DOHH2 (cell line): ENCODE measurements at regions not wholly inside any gene's neighbourhood (a gene's known extent, or its start where the extent isn't known, plus 50 kb on each side); places are given as distances from the start of the nearest gene placed in this dataset.

Experiments
- H3F3A ChIP-seq: fragments of 200-600 bp; sonication (generic), shearing (Covaris generic); 2 replicates; pipeline ENCODE4 v1.6.0; 2016; ENCODE audit warnings: antibody characterized with exemption, mild to moderate bottlenecking; ENCODE audit not compliant: control insufficient read depth, insufficient read depth
- H3K27ac ChIP-seq: fragments of 200-600 bp; sonication (generic); 2 replicates; pipeline ENCODE4 v1.5.1; 2014; ENCODE audit warnings: low read depth, mild to moderate bottlenecking, low read length, moderate library complexity
- H3K27me3 ChIP-seq: fragments of 200-600 bp; sonication (generic); 2 replicates; pipeline ENCODE4 v1.6.1; 2014; ENCODE audit warnings: mild to moderate bottlenecking, low read length, mixed read lengths; ENCODE audit not compliant: control insufficient read depth
- H3K36me3 ChIP-seq: fragments of 200-600 bp; sonication (generic); 2 replicates; pipeline ENCODE4 v1.6.1; 2014; ENCODE audit warnings: mild to moderate bottlenecking, low read length, moderate library complexity, mixed read lengths; ENCODE audit not compliant: control insufficient read depth
- H3K4me1 ChIP-seq: fragments of 200-600 bp; sonication (generic); 2 replicates; pipeline ENCODE4 v1.6.1; 2014; ENCODE audit warnings: mild to moderate bottlenecking, low read length, mixed read lengths; ENCODE audit not compliant: control insufficient read depth
- H3K4me2 ChIP-seq: fragments of 200-600 bp; sonication (generic); 2 replicates; pipeline ENCODE4 v1.6.0; 2014; ENCODE audit warnings: mild to moderate bottlenecking, low read length, moderate library complexity
- H3K4me3 ChIP-seq: fragments of 200-600 bp; sonication (generic); 2 replicates; pipeline ENCODE4 v1.5.1; 2014; ENCODE audit warnings: mild to moderate bottlenecking, low read length, mixed read lengths
- H3K79me2 ChIP-seq: fragments of 200-600 bp; sonication (generic); 2 replicates; pipeline ENCODE4 v1.6.1; 2014; ENCODE audit warnings: mild to moderate bottlenecking, low read length, mixed read lengths; ENCODE audit not compliant: control insufficient read depth
- H3K9me2 ChIP-seq: fragments of 200-600 bp; sonication (generic); replicated peaks from 2 replicates; pipeline ENCODE4 v1.6.1; 2014; ENCODE audit warnings: mild to moderate bottlenecking, low read length, mixed read lengths; ENCODE audit not compliant: control insufficient read depth
- H3K9me3 ChIP-seq: fragments of 200-600 bp; sonication (generic); 2 replicates; pipeline ENCODE4 v1.6.1; 2014; ENCODE audit warnings: antibody characterized with exemption, low read length, mixed read lengths; ENCODE audit not compliant: control insufficient read depth, insufficient read depth
- H4K20me1 ChIP-seq: fragments of 200-600 bp; sonication (generic); 2 replicates; pipeline ENCODE4 v1.6.0; 2014; ENCODE audit warnings: low read depth, mild to moderate bottlenecking, antibody characterized with exemption, low read length, moderate library complexity; ENCODE audit not compliant: control insufficient read depth, insufficient read depth
- CTCF ChIP-seq: fragments of 200-600 bp; sonication (generic); IDR thresholded peaks from one replicate; pipeline ENCODE4 v1.5.1; 2014; ENCODE audit warnings: antibody characterized with exemption, mild to moderate bottlenecking, low read depth, low read length; ENCODE audit not compliant: poor library complexity, severe bottlenecking
- EZH2phosphoT487 ChIP-seq: fragments of 200-600 bp; sonication (generic); IDR thresholded peaks from 2 replicates; pipeline ENCODE4 v1.6.1; 2017; ENCODE audit warnings: borderline replicate concordance, mild to moderate bottlenecking, antibody characterized with exemption, low read length, moderate library complexity, mixed read lengths

- Histone ChIP-seq H3K9me3 (no peaks in the 10 kb centered on the region), H3K36me3 (no peaks in the 10 kb centered on the region), H4K20me1 (no peaks in the 10 kb centered on the region), H3K4me2 (no peak overlapping the region), H3F3A (no peaks in the 10 kb centered on the region), H3K9me2 (no peaks in the 10 kb centered on the region), H3K4me1 (peaks cover 8% of the 10 kb centered on the region), H3K27me3 (no peaks in the 10 kb centered on the region; the same call in 1 of the 2 replicates), H3K79me2 (no peaks in the 10 kb centered on the region), H3K4me3 (no peak overlapping the region), H3K27ac (no peak overlapping the region)
- no peak for TF ChIP-seq EZH2phosphoT487
- no peak for TF ChIP-seq CTCF
Measured at GRCh38 chr14:71856199-71856919, 75.9 kb upstream of the RGS6 start.

GRCh38 chr14:71863049-71863448, 69.2 kb upstream of the RGS6 start:
- Histone ChIP-seq H3K27me3 (no peaks in the 10 kb centered on the region; the same call in 1 of the 2 replicates), H3K9me2 (no peaks in the 10 kb centered on the region), H3K4me3 (no peak overlapping the region), H3K4me1 (no peaks in the 10 kb centered on the region), H3K27ac (no peak overlapping the region), H4K20me1 (no peaks in the 10 kb centered on the region), H3F3A (no peaks in the 10 kb centered on the region), H3K9me3 (no peaks in the 10 kb centered on the region), H3K36me3 (no peaks in the 10 kb centered on the region), H3K4me2 (no peak overlapping the region), H3K79me2 (no peaks in the 10 kb centered on the region)
- TF ChIP-seq CTCF = peak; percentile 12
- TF ChIP-seq EZH2phosphoT487 = no peak

- Histone ChIP-seq H3K27me3 (no peaks in the 10 kb centered on the region), H3K4me1 (no peaks in the 10 kb centered on the region), H3K9me2 (no peaks in the 10 kb centered on the region), H3F3A (no peaks in the 10 kb centered on the region), H3K36me3 (no peaks in the 10 kb centered on the region), H3K9me3 (no peaks in the 10 kb centered on the region), H4K20me1 (no peaks in the 10 kb centered on the region), H3K4me2 (no peak overlapping the region), H3K27ac (no peak overlapping the region), H3K79me2 (no peaks in the 10 kb centered on the region), H3K4me3 (no peak overlapping the region)
- no peak for TF ChIP-seq CTCF
- TF ChIP-seq EZH2phosphoT487 = no peak
Measured at GRCh38 chr14:71863766-71864165, 68.5 kb upstream of the RGS6 start.
